ENCODE measurements at regions not wholly inside any gene's neighbourhood (a gene's known extent, or its start where the extent isn't known, plus 50 kb on each side); places are given as distances from the start of the nearest gene placed in this dataset.
A peak's percentile ranks its signal among the peaks of the same experiment; 100 is the strongest.
"Not testable (repeated sequence)": the region's sequence is repeated elsewhere in the genome, so short reads cannot be mapped to it uniquely, and the experiment has no call there.

- H3K27ac ChIP-seq: no peak overlapping the region
- TF ChIP-seq, protein P1, sequence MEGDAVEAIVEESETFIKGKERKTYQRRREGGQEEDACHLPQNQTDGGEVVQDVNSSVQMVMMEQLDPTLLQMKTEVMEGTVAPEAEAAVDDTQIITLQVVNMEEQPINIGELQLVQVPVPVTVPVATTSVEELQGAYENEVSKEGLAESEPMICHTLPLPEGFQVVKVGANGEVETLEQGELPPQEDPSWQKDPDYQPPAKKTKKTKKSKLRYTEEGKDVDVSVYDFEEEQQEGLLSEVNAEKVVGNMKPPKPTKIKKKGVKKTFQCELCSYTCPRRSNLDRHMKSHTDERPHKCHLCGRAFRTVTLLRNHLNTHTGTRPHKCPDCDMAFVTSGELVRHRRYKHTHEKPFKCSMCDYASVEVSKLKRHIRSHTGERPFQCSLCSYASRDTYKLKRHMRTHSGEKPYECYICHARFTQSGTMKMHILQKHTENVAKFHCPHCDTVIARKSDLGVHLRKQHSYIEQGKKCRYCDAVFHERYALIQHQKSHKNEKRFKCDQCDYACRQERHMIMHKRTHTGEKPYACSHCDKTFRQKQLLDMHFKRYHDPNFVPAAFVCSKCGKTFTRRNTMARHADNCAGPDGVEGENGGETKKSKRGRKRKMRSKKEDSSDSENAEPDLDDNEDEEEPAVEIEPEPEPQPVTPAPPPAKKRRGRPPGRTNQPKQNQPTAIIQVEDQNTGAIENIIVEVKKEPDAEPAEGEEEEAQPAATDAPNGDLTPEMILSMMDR (conservative IDR thresholded peaks at IDR 0.05): no peak
- TF ChIP-seq ZFX (IDR thresholded peaks at IDR 0.05): no peak
Measured at GRCh38 chr6:15819226-15819625, 156.4 kb upstream of the DTNBP1 start.

DNA sequence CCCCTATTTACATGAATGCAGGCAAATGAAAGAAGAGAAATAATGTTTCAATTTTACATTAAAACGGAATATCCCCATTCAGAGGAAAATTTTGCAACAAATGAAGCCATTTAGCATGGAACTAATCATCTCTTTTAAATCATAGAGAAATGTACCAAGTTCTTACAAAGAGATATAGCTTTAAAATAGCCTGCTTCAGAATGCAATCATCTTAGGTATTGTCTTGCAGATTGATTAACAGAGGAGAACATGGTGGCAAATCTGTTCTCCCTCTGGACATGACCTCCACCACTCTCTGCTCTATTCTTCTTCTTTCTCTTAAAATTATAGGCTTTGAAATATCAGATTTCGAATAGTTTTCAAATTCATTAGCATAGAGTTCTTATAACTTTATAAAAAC, 155.7 kb upstream of the DTNBP1 start:
- TF ChIP-seq ZFX (IDR thresholded peaks at IDR 0.05): no peak
- TF ChIP-seq, protein P1 (conservative IDR thresholded peaks at IDR 0.05): no peak
- H3K27ac ChIP-seq: no peak overlapping the region

DNA sequence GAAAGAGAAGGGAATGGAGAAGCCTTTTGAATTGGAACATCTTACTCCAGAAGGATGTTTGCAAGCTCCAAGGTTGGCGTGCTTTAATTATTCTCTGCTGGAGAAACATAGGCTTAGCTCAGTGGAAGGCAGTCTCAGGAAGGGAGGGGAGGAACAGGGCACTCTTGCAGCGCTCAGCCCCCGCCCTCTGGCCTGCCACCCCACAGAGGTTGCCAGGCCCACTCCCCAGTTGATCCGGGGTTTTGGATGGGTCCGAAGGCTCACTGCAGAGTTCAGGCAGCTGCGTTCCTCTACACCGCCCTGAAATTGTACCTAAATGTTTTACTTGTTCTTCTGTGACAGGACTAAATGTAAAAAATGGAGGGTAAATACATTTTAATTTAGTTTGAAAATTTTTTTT, 155.2 kb upstream of the DTNBP1 start:
- TF ChIP-seq, protein P1 (conservative IDR thresholded peaks at IDR 0.05): no peak
- TF ChIP-seq ZFX (IDR thresholded peaks at IDR 0.05): no peak
- H3K27ac ChIP-seq: no peak overlapping the region

DNA sequence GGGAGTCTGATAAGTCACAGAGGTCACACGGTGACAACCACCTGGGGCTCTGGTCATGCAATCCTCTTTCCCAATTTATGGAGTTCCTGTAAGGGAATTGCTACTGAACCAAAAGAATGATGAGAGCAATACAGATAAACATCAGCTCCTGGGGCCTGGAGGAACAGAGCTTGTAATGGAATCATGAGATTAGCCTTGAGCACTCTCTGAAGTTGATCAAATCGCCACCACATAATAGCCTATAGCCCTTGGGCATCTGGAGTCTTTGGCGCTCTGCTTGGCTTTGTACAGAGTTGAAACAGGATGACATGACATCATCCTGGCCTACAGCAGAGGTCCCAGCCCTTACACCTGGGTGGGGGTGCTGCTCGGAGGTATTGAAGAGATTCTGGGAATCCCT, 154.3 kb upstream of the DTNBP1 start:
- H3K27ac ChIP-seq: no peak overlapping the region
- TF ChIP-seq ZFX (IDR thresholded peaks at IDR 0.05): no peak
- TF ChIP-seq, protein P1 (conservative IDR thresholded peaks at IDR 0.05): no peak

DNA sequence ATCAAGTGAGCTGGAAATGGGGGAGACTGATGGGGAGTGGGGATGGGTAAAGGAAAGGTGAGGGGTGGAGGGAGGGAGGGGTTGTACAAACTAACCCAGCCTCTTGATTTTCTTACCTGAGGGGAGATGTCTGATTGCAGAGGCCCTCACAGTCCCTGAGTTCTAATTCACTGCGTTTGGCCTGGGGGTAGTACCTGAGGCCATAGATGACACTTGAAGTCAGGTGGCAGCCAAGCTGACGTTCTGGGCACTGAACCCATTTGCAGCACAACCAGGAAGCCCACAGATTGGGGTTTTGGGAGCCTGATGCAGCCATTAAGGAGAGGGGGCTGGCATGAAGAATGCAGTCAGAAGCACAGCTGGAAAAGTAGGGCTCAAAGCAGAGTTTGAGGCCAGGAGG, 153.8 kb upstream of the DTNBP1 start:
- no peak overlapping the region for H3K27ac ChIP-seq
- TF ChIP-seq ZFX (IDR thresholded peaks at IDR 0.05): no peak
- TF ChIP-seq, protein P1 (conservative IDR thresholded peaks at IDR 0.05): no peak

DNA sequence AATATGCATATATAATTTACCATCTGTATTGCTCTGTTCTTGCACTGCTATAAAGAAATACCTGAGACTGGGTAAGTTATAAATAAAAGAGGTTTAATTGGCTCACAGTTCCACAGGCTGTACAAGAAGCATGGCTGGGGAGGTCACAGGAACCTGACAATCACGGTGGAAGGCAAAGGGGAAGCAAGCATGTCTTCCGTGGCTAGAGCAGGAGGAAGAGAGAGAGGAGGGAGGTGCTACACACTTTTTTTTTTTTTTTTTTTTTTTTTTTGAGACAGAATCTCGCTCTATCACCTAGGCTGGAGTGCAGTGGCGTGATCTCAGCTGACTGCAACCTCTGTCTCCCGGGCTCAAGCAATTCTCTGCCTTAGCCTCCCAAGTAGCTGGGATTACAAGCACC, 150.9 kb upstream of the DTNBP1 start:
- H3K27ac ChIP-seq: not testable (repeated sequence)

GRCh38 chr6:15811107-15811506, 148.3 kb upstream of the DTNBP1 start:
- no peak overlapping the region for H3K27ac ChIP-seq
- no peak for TF ChIP-seq ZFX (IDR thresholded peaks at IDR 0.05)
- TF ChIP-seq, protein P1 (conservative IDR thresholded peaks at IDR 0.05): 0 out of 2 replicates have a peak, but pooled peaks have one; percentile 1

DNA sequence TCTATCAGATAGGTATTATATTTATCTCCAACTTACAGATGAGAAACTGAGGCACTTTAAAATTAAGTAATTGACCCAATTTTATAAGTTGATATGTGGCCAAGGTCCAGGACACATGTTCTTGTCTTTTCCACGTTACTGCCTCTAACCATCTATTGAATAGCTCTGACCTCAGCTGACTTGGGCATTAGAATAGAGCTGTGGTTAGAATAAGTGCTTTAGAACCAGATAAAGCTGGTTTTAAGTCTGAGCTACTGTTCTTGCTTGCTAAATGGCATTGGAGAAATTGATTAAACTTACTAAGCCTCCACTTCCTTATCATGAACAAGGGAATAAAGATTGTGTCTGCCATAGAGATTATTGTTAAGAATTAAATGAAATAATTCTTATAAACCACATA, 147.8 kb upstream of the DTNBP1 start:
- H3K27ac ChIP-seq: no peak overlapping the region
- no peak for TF ChIP-seq ZFX (IDR thresholded peaks at IDR 0.05)
- TF ChIP-seq, protein P1 (conservative IDR thresholded peaks at IDR 0.05): no peak
